Activated CD8-positive, alpha-beta memory T cell treated with anti-CD3 and anti-CD28 coated beads, Interleukin-2, amount 50 U/mL, for 24 hours (primary cell): ENCODE measurements at regions not wholly inside any gene's neighbourhood (a gene's known extent, or its start where the extent isn't known, plus 50 kb on each side); places are given as distances from the start of the nearest gene placed in this dataset.
"Not testable (repeated sequence)": the region's sequence is repeated elsewhere in the genome, so short reads cannot be mapped to it uniquely, and the experiment has no call there.

Experiments used
- DNase-seq: peaks from one replicate; pipeline ENCODE4 v3.0.0-alpha.2; 2020; ENCODE audit errors: extremely low read depth

GRCh38 chr3:101998256-101998926, 149.1 kb downstream of the NFKBIZ start:
- DNase-seq: no peak

- DNase-seq: no peak
These were observed 150.0 kb downstream of the NFKBIZ start for GRCh38 chr3:101999177-101999779.

- DNase-seq: no peak
These were observed 151.4 kb downstream of the NFKBIZ start for GRCh38 chr3:102000620-102001209.

- DNase-seq: no peak
These were observed 152.7 kb downstream of the NFKBIZ start for GRCh38 chr3:102002056-102002455.

- DNase-seq: no peak
These were observed 155.2 kb downstream of the NFKBIZ start for GRCh38 chr3:102004561-102004960.

- DNase-seq: no peak
These were observed 156.2 kb downstream of the NFKBIZ start for GRCh38 chr3:102005551-102005950.

GRCh38 chr3:102006812-102007485, 157.6 kb downstream of the NFKBIZ start:
- no peak for DNase-seq

GRCh38 chr3:102008436-102008835, 159.1 kb downstream of the NFKBIZ start:
- not testable (repeated sequence) for DNase-seq

- DNase-seq: no peak
These were observed 167.1 kb downstream of the NFKBIZ start for GRCh38 chr3:102016417-102016816.

- no peak for DNase-seq
These were observed 168.5 kb downstream of the NFKBIZ start for GRCh38 chr3:102017784-102018183.

- DNase-seq: no peak
These were observed 169.2 kb downstream of the NFKBIZ start for GRCh38 chr3:102018551-102018950.

GRCh38 chr3:102020735-102021134, 171.4 kb downstream of the NFKBIZ start:
- no peak for DNase-seq

GRCh38 chr3:102024270-102024904, 175.1 kb downstream of the NFKBIZ start:
- no peak for DNase-seq

GRCh38 chr3:102025606-102026270, 176.4 kb downstream of the NFKBIZ start:
- no peak for DNase-seq

GRCh38 chr3:102026656-102027055, 177.3 kb downstream of the NFKBIZ start:
- DNase-seq: no peak

GRCh38 chr3:102030661-102031060, 181.3 kb downstream of the NFKBIZ start:
- no peak for DNase-seq

GRCh38 chr3:102031834-102032233, 182.5 kb downstream of the NFKBIZ start:
- DNase-seq: no peak

- no peak for DNase-seq
These were observed 183.4 kb downstream of the NFKBIZ start for GRCh38 chr3:102032491-102033383.

- no peak for DNase-seq
These were observed 185.5 kb downstream of the NFKBIZ start for GRCh38 chr3:102034639-102035451.

GRCh38 chr3:102036017-102036416, 186.7 kb downstream of the NFKBIZ start:
- DNase-seq: no peak
